ENCODE measurements at regions not wholly inside any gene's neighbourhood (a gene's known extent, or its start where the extent isn't known, plus 50 kb on each side); places are given as distances from the start of the nearest gene placed in this dataset.

- no peak for TF ChIP-seq RAD21 (IDR thresholded peaks at IDR 0.05 in 1 of 2, conservative IDR thresholded peaks at IDR 0.05 in 1 of 2; ENCODE audit: low read depth in 2 of 2, low read length in 2 of 2)
Measured at GRCh38 chr3:187518207-187518606, 150.0 kb downstream of the RTP4 start (continued).

All from H1 (cell line).